HEK293T (cell line): ENCODE measurements at regions not wholly inside any gene's neighbourhood (a gene's known extent, or its start where the extent isn't known, plus 50 kb on each side); places are given as distances from the start of the nearest gene placed in this dataset.

Experiments
- ARNT ChIP-seq: fragments of 450-650 bp; IDR thresholded peaks from 2 replicates; pipeline ENCODE4 v1.6.1; 2017; ENCODE audit warnings: mild to moderate bottlenecking
- BHLHE40 ChIP-seq: fragments of 450-650 bp; IDR thresholded peaks from 2 replicates; pipeline ENCODE4 v1.6.1; 2016; ENCODE audit warnings: mild to moderate bottlenecking, moderate library complexity, borderline replicate concordance
- CTBP1 ChIP-seq: fragments of 450-650 bp; IDR thresholded peaks from 2 replicates; pipeline ENCODE4 v1.6.1; 2016; ENCODE audit warnings: borderline replicate concordance
- ELF4 ChIP-seq: fragments of 450-650 bp; IDR thresholded peaks from 2 replicates; pipeline ENCODE4 v1.6.1; 2017; ENCODE audit warnings: antibody characterized with exemption
- FOXA1 ChIP-seq: fragments of 450-650 bp; IDR thresholded peaks from 2 replicates; pipeline ENCODE4 v1.6.1; 2016; ENCODE audit warnings: mild to moderate bottlenecking
- FOXK2 ChIP-seq: fragments of 450-650 bp; IDR thresholded peaks from 2 replicates; pipeline ENCODE4 v1.6.1; 2016; ENCODE audit warnings: mild to moderate bottlenecking
- FOXM1 ChIP-seq: fragments of 450-650 bp; IDR thresholded peaks from 2 replicates; pipeline ENCODE4 v1.6.1; 2017; ENCODE audit warnings: mild to moderate bottlenecking, borderline replicate concordance
- HDGF ChIP-seq: fragments of 450-650 bp; IDR thresholded peaks from 2 replicates; pipeline ENCODE4 v1.6.1; 2017; ENCODE audit warnings: antibody characterized with exemption, borderline replicate concordance
- L3MBTL2 ChIP-seq: fragments of 450-650 bp; conservative IDR thresholded peaks from 2 replicates; pipeline ENCODE4 v1.6.1; 2016; ENCODE audit warnings: mild to moderate bottlenecking
- LEF1 ChIP-seq: fragments of 450-650 bp; IDR thresholded peaks from 2 replicates; pipeline ENCODE4 v1.6.1; 2017; ENCODE audit warnings: mild to moderate bottlenecking, borderline replicate concordance
- SP1 ChIP-seq: fragments of 450-650 bp; IDR thresholded peaks from 2 replicates; pipeline ENCODE4 v1.6.1; 2017
- TARDBP ChIP-seq: fragments of 450-650 bp; IDR thresholded peaks from 2 replicates; pipeline ENCODE4 v1.6.1; 2016
- ZNF384 ChIP-seq: fragments of 450-650 bp; IDR thresholded peaks from 2 replicates; pipeline ENCODE4 v1.6.1; 2016

GRCh38 chr1:168390271-168390670 is 109.6 kb downstream of the TBX19 start:
- no peak for TF ChIP-seq FOXK2
- no peak for TF ChIP-seq FOXA1
- TF ChIP-seq BHLHE40, result no peak
- no peak for TF ChIP-seq ZNF384
- no peak for TF ChIP-seq CTBP1
- no peak for TF ChIP-seq ELF4
- TF ChIP-seq LEF1, result no peak
- TF ChIP-seq FOXM1, result no peak
- no peak for TF ChIP-seq HDGF
- TF ChIP-seq SP1, result no peak
- no peak for TF ChIP-seq ARNT
- no peak for TF ChIP-seq TARDBP
- no peak for TF ChIP-seq L3MBTL2
